ENCODE measurements at regions not wholly inside any gene's neighbourhood (a gene's known extent, or its start where the extent isn't known, plus 50 kb on each side); places are given as distances from the start of the nearest gene placed in this dataset.

DNA sequence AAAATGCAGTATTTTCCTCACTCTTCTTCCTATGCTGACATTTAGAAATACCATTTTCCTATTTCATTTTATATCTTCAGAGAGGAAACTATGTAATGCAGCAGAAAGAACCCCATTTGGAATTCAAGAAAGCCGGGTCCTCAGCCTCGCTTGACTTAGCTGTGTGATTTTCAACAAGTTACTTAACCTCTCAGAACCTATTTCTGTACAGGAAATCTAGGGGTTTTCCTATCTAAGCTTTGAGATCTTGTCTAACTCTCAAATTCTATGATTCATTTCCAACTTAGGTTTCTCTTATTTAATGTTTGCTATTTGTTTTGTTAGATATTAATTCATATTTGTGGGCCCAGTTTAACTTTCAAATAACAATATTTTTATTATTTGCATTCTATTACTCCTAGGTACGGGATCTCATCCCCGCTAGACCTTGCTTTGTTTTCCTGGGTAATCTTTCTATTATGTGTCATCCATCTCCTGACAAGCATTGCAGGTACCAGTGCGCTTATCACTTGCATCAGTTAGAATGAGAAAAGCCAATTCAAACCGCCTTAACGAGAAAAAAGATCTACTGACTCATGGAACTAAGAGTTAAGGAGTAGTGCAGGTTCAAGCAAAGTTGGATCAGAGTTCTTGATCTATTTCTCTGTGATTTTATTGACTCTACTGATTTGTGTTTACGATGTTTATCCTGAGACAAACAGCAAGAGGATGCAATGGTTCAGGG, 70.6 kb upstream of the BHLHE40 start:
- TF ChIP-seq, protein P1, sequence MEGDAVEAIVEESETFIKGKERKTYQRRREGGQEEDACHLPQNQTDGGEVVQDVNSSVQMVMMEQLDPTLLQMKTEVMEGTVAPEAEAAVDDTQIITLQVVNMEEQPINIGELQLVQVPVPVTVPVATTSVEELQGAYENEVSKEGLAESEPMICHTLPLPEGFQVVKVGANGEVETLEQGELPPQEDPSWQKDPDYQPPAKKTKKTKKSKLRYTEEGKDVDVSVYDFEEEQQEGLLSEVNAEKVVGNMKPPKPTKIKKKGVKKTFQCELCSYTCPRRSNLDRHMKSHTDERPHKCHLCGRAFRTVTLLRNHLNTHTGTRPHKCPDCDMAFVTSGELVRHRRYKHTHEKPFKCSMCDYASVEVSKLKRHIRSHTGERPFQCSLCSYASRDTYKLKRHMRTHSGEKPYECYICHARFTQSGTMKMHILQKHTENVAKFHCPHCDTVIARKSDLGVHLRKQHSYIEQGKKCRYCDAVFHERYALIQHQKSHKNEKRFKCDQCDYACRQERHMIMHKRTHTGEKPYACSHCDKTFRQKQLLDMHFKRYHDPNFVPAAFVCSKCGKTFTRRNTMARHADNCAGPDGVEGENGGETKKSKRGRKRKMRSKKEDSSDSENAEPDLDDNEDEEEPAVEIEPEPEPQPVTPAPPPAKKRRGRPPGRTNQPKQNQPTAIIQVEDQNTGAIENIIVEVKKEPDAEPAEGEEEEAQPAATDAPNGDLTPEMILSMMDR (conservative IDR thresholded peaks at IDR 0.05 in 1 of 2, IDR thresholded peaks at IDR 0.05 in 1 of 2; ENCODE audit: extremely low read depth in 1 of 2, insufficient read depth in 1 of 2, low read depth in 1 of 2, low read length in 2 of 2) = no peak
- no peak for TF ChIP-seq EZH2 (IDR thresholded peaks at IDR 0.05; ENCODE audit: borderline replicate concordance, low read length)

Measured in mammary epithelial cell (primary cell).